ENCODE measurements at regions not wholly inside any gene's neighbourhood (a gene's known extent, or its start where the extent isn't known, plus 50 kb on each side); places are given as distances from the start of the nearest gene placed in this dataset.
"Not testable (repeated sequence)": the region's sequence is repeated elsewhere in the genome, so short reads cannot be mapped to it uniquely, and the experiment has no call there.

GRCh38 chr1:222470252-222470805 lies 77.6 kb downstream of the HHIPL2 start:
- DNase-seq = not testable (repeated sequence)

GRCh38 chr1:222466150-222466865 lies 81.6 kb downstream of the HHIPL2 start:
- no peak for DNase-seq

DNA sequence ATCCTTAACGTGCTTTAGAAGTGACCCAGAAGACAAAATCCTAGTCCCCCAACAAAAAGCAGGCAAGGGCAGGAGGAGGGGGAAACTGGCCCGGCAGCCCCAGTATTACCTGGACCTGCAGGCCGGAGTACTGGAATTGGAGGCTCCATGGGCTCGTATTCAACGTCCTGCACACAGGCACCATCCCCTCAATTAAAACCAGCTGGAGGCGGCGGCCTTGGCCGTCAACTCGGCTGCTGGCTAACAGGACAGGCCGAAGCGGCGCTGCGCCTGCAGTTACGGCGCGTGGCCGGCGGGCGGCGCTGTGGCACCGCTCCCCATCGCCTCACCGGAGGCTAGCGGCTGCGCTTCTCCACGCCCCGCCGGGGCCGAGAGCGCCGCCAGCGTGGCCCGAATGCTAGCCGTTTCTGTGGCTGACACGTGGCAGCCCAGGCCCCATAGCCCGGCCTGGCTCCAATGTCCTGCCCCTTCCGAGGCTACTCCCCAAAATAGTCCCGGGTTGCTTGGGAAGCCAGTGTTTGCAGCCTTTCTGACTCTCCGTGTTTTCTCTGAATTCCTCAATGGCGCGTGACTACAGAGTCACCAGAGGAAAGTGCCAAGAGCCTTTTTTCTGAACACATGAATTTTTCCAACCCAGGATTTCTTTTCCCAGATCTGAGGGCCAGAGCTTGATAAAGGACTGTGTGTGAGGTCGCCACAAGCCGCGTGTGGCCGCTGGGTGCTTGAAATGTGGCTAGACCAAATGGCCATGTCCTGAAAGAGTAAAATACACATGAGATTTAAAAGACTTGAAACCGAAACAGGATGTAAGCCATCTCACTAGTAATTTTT lies 82.5 kb downstream of the HHIPL2 start:
- peak; percentile 54 to 77 for DNase-seq

GRCh38 chr1:222464841-222465210 lies 83.1 kb downstream of the HHIPL2 start:
- peak in 1 of 2 experiments; percentile 13 for DNase-seq

DNA sequence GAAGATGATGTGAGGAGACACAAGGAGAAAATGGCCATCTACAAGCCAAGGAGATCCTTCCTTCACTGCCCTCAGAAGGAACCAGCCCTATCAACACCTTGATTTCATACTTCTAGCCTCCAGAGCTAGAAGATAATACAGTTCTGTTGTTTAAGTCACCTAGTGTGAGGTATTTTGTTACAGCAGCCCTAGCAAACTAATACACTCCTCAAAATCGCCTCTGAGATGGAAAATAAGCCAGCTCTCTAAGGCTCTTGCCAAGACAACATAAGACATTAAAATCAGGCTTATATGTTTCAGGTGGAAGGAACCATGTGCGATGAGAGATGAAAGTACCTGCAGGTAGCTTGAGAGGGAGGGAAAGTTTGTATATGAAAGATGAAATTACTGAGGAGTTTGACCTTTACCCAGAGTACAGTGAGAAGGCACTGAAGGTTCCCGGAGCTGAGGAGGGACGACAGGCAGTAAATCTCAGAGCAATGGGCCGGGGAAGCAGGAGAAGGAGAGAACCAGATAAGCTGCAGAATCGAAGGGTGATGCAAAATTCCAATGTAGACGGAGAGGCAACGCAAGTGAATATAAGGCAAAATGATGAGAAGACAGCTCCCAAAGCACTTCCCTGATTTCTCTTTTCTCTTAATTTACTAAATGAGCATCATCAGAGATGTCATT lies 84.7 kb downstream of the HHIPL2 start:
- DNase-seq = no peak

DNA sequence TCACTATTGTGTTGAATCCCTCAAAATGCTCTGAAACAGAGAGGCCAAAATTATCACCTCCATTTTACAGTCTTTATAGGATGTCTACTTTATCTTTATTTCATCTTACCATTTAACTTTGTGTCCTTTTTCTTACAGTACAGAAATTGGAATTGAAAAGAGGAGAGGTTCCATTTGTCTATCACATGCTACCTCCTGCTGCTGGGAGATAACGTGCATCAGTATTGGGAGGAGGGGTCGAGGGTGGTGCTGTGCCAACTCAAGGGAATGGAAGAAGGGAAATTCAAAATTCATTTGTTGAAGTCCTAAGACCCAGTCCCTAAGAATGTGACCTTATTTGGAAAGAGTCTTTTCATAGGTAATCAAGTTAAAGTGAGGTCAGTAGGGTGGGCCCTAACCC lies 85.3 kb downstream of the HHIPL2 start:
- no peak for DNase-seq

DNA sequence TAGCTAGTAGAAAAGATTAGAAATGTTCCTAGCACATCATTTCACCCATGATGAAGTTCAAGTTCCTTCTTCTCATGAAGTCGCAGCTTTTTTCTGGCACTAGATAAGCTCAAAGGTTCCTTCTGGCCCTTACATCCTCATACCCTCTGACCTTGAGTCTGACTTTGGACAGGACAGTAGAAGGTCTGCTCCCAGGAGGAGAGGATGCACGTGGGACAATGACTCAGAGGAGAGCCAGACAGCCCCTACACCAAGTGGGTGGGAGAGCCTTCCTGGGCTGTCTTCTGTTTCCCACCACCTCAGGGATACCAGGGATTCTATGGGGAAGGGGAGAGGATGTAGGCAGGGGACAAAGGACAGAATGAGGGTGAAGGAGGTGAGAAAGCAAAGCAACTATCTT lies 86.0 kb downstream of the HHIPL2 start:
- no peak for DNase-seq

DNA sequence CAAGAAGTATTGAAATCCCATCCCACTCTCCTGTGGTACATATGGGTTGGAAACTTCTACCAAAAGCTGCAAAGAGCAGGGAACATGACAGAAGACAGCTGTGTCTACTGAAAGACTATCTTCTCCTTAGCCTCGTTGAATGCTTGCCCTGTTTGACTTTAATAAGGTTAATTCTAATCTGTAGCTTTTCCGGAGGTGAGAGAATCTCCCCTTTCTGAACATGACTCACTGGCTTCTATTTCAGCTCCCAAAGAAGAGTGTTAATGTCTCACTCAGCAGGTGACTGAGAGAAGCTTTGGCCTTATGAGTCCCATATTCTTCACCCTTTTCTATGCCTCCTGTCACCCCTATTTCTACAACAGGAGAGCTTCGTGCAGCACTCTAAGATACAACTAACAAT lies 88.3 kb downstream of the HHIPL2 start:
- DNase-seq = no peak

DNA sequence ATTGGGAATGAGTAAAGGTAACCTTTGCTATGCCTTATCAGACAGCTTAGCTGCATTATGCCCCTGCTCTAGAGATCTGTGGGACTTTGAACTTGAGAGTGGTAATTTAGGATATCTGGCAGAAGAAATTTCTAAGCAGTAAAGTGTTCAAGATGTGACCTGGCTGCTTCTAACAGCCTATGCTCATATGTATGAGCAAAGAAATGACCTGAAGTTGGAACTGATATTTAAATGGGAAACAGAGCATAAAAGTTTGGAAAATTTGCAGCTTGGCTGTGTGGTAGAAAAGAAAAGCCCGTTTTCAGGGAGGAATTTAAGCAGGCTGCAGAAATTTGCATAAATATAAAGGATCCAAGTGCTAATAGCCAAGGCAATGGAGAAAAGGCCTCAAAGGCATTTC lies 90.4 kb downstream of the HHIPL2 start:
- DNase-seq = no peak

DNA sequence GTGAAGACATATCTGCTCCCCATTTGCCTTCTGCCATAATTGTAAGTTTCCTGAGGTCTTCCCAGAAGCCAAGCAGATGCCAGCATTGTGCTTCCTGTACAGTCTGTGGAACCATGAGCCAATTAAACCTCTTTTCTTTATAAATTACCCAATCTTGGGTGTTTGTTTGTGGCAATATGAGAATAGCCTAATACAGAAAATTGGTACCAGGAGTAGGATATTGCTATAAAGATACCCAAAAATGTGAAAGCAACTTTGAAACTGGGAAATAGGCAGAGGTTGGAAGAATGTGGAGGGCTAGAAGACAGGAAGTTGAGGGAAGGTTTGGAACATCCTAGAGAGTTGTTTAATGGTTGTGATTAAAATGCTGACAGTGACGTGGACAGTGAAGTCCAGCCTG lies 90.8 kb downstream of the HHIPL2 start:
- DNase-seq = no peak

GRCh38 chr1:222455188-222455879 lies 92.6 kb downstream of the HHIPL2 start:
- DNase-seq = peak in 1 of 2 experiments; percentile 17

GRCh38 chr1:222454782-222455181 lies 93.1 kb downstream of the HHIPL2 start:
- DNase-seq = no peak

DNA sequence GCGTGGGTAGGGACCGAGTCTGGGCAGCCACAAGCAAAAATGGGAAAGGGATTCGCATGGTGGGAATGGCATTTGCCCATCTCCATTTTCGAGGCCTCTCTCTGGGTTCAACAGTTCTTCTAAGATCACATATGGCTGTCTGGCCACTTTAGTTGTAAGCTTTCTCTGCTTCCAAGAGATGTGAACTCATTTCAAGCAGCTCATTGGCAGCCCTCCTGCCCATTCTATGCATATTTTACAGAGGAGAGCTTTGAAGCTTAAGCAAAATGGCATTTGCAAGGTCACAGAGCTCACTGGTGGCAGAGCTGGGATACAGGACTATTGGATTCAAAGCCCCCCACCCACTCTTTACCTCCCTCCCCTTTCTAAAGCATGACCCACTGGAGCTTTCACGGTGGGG lies 93.7 kb downstream of the HHIPL2 start:
- DNase-seq = no peak

DNA sequence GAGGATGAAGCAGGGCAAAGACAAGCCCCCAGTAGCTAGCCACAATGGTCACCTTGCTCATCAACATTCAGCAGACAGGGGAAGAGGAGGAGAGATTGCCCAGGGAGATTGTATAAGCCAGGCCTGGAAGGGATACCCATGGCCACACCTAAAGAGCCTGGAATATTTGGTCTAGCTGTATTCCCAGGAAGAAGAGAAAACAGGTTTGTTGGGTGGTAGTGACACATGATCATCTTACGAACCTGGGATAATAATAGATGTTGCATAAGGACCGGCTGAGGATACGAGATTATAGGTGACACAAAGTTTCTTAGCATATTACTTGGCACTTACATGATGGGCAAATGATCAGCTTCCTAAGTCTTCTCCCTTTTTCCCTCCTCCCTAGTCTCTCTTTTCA lies 95.9 kb downstream of the HHIPL2 start:
- DNase-seq = no peak

DNA sequence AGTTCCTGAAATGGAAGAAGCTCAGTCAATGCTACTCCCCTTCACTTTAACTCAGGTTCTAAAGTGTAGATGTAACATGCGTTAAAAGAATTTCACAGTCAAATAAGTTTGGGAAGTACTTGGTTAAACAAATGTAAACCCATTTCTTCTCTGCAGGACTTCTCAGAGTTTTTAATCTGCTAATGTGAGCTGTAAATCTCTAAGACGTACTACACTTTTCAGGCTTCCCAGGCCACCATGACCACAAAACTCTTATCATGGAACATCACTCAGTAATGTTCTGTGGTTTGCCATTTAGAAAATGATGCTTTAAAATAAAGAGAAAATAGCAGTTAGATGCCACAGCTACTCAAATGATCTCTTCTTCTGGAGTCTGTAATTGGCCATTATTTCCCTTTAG lies 104.3 kb downstream of the HHIPL2 start:
- DNase-seq = no peak

- DNase-seq = no peak
These were observed 106.8 kb downstream of the HHIPL2 start for GRCh38 chr1:222441066-222441465.

DNA sequence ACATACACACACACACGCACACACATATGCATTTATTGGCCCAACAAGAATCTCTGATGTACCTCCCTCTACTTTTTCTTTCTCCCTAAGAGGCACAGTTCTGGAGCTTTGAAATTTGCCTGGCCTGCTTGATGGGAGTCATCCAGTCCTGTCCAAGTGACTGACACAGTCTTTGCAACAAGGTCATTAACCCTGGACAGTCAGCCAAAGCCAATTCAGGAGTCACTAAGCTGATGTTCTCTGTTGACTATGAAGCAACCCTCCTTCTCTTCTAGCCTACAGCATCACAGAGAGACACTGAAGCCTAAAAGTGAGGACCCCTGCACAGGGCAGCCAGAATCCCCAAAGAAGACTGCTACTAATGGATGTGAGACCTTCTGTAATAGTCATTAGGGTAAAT lies 123.1 kb downstream of the HHIPL2 start:
- DNase-seq = no peak

DNA sequence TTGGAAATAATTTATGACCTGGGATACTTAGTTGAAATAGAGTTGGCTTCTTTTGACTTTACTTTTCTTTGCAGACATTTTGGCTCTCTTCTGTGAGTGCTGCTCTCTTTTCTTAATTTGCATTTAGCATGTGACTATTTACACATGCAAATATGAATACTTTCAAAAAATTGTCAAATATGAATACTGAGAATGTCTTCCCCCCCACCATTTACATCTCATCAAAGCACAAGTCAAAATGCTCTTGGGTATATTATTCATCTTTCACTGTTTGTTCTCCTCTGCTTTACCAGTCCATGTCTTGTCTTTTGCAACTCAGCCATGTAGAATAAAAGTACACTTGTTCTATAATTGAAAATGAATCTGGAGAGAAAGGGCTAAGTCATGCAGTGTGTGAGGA lies 126.5 kb downstream of the HHIPL2 start:
- DNase-seq = no peak

DNA sequence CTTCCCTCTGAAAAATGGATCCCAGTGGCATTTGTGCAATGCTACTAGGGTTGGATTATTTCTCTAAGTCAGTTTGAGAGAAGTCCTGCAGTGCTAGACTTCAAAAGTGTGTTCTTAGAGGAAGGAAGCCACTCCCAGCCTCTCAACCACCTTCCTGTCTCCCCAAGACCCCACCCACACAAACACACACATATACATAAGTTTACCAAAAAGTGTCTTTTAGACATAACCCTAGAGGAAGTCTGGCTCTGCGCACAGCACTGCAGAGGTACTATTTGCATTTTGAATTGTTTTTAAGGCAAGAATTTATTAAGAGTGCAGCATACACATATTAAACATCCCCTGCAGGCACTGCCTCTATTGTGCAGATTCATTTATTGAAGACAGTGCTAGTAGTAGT lies 127.3 kb downstream of the HHIPL2 start:
- no peak for DNase-seq

- no peak for DNase-seq
These were observed 129.2 kb downstream of the HHIPL2 start for GRCh38 chr1:222418654-222419053.

GRCh38 chr1:222417264-222417663 lies 130.6 kb downstream of the HHIPL2 start:
- DNase-seq = no peak

- no peak for DNase-seq
These were observed 131.7 kb downstream of the HHIPL2 start for GRCh38 chr1:222416001-222416791.
